NCI-H128 (cell line): ENCODE measurements at regions not wholly inside any gene's neighbourhood (a gene's known extent, or its start where the extent isn't known, plus 50 kb on each side); places are given as distances from the start of the nearest gene placed in this dataset.

Source experiments
- DNase-seq: peaks from one replicate; lab custom pipeline; 2025; ENCODE audit not compliant: unreplicated experiment; lab: John Stamatoyannopoulos, UW

DNA sequence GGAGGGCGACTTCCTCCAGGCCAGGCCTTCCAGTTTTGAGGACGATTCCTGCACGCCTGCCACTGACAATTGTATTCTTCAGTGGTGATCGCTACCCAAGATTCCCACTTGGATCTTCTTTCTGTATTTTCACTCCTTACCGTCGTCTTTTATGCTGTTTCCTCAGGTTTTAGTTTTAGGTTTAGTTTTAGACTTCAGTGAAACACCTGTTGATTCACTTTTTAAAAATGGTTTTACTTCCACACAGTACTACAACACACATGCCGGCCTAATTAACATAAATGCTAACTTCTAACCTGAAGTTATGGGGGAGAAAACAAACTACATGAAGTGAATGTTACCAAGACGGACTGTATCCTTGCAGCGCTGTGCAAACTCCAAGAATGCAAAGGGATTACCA is 530.6 kb upstream of the MGMT start:
- DNase-seq: no peak

DNA sequence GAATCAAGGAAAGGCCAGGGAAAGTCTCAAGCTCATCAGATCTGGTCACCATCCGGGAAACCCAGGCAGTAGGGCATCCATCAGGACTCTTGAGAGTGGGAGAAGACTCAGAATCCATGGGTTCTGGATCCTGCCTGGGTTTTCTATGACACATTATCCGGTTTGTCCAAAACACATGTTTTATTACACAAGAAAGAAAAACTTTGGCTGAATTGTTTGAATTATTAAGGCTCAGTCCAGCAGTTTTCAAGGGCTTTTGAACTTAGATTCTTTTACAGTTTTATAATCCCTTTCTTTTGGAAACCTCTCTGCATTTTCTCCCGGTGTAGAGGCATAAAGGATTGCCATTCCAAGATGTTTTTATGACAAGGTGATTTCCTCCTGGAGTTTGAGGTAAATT is 528.5 kb upstream of the MGMT start:
- no peak for DNase-seq

DNA sequence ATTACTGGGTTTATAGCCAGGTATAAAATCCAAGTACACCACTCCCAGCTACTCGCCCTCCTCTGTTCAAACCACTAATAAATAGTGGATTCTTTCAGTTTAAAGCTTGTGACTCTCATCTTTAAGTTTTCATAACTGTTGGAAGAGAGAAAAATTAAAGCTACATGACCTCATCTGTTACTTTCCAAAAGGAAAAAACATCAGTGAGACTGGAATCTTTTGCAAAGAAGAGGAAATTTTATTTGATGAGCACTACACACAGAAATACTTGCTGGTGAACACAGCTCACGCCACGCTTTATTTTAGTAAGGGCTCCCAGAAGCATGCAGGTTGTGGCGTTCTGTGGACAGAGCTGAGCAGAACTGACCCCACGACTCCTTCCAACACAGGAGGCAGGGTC is 527.0 kb upstream of the MGMT start:
- no peak for DNase-seq

DNA sequence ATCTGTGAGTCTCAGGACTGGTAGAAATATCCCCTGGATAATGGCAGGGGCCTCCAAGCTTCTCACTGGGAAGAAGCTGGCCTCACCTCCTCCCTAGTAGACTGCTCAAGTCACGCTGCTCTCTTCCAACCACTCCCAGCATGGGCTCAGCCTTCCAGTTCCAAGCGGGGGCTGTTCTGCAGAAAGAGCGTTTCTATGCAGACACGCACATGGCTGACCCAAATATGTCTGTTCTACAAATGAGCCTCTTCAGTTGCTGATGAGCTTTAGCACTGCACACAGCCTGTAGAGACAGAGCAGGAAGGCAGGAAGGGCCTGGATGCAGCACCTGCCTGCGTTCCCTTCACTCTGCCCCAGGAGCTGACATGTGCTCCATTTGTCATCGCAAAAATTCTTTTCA is 523.9 kb upstream of the MGMT start:
- DNase-seq: no peak

DNA sequence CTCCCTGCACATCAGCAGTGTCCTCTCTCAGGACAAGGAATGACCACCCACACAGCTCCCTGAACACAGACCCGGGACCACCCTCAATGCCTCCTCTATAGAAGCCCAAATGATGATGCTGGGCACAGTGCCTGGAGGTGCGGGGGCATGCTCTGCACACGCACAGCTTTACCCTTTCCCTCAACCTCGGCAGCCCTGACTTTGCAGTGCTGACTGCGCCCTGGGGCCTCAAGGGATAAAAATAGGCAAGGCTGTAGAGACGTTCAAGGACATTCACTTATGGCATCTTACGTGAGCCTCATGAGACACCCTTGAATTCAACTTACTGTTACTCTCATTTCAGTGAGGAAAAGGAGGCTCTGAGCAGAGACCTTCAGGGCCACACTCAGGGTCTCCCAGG is 521.6 kb upstream of the MGMT start:
- DNase-seq: no peak

DNA sequence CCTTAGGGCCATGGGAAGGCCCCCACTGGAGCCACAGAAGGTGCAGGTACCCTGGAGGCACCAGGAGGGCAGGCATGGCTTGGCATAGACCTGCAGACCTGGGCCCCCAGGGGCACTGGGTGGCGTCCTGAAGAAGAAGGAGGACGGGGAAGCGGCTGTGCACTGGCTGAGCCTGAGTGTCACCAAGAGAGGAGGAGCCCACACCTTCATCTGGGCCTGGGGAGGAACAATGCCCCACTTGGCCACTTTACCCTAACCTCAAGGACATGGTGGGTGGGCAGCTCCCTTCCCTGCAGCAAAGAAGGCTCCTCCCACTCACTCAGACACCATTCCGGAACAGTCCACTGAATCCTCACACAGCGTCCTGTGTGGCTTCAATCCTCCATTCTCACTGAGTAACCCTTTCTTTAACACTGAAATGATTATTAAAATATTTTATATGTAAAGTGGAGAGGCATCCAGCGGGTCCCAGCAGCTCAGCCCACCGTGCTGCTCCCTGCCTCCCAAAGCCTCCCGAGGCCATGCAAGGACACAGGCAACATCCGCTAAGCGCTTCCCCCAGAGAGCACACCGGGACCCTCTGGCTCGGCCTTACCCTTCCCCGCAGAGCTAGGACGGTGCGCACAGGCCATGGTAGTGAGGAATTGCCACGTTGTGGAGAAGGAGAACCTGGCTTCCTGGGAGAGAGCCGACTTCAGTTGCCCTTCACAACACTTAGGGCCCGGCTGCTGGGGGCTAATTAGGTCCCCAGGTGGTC is 516.7 kb upstream of the MGMT start:
- DNase-seq: no peak

DNA sequence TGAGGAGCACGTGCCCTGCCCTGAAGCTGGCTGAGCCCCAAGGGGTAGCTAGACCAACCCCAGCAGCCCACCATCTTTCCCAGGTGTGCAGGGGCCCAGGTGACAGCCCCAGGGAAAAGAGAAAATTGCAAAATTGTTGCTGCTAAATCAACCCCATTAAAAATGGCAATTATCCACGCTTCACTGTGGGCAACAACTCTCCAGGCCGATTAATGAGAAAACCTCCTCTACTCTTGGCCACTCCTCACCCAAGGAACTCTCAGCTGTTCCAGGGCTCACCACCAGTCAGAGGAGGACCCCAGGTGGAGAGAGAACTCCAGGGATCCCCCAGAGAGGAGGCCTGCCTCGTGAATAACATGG is 516.1 kb upstream of the MGMT start:
- no peak for DNase-seq

DNA sequence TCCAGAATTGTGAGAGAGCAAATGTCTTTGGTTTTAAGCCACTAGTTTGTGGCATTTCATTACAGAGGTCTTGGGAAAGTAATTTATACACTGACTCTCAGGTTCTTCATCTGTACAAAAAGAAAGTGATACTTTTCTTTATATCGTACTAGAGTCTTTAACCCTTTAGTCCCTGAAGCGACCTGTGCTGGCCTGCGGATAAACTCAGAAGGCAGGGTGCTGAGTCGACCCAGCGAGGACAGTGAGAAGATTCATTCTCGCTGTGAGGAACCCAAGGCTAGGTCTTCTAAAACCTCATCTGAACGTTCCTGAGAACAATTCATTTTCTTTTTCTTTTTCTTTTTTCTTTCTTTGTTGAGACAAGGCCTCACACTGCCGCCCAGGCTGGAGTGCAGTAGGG is 514.2 kb upstream of the MGMT start:
- no peak for DNase-seq

DNA sequence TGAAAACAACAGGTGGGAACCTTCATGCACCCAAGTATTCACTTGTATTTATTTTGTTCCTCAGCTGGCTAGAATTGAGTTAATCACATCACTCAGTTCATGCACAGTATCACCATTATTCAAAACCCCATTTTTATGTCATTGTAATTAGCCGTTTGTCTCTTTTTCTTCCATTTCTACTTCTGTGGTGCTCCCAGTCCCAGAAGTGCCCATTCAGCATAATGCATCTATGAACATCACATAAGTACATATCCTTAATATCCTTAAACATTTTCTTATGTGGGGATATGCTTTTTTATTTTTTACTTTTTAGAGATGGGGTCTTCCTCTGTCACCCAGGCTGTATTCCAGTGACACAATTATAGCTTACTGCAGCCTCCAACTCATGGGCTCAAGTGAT is 510.9 kb upstream of the MGMT start:
- no peak for DNase-seq

DNA sequence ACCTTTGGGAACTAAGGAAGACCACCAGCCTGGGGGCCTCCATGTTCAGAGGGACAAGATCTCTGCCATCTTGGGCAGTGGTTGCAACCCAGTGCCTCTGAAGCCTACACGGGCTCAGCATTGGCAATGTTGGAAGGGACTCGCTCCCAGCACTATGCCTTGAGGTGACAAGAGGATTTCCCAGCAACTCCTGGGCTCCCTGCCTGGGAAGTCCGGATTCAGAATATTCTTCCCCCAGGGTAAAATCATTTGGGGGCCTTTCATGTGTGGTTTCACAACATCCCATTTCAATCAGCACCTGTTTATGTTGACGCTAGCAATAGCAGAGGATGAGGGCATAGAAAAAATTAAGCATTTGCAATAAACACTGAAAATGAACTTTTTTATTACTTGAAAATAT is 509.8 kb upstream of the MGMT start:
- no peak for DNase-seq

DNA sequence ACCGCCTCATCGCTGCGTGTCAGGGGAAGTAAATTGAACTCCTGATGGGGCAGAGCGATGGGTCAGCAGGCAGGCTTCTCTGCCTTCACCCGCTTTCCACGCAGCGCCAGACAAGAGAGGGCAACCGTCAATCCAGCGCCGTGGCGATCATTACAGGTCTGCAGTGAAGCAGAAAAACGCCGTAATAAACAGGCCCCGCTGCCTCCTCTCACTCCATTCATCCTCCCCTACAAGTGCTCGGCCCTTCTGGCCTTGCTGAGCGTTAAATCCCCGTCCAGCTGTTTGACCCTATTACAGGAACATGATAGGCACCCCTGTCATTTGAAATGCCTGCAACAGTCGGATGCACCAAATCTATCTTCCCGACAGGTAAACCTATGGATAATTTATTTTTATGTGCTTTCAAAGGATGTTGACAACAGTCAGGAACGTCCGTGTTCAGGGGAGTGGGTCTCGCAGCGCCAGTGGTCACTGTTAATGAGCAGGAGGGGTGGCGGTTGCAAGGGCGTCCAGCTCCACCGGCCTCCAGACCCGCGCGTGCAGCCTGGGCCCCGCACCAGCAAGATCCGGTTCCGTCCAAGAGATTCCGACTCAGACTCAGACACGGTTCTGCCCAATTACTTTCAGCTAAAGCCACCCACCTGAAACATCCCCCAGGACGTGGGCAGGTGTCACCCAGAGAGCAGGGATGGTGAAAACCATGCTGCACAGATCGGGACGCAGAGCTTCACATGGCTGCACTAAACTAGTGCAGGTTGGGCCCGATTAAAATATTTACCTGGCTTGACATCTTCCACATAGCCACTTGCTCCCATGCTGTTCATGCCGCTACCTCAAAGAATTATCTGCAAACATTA is 508.0 kb upstream of the MGMT start:
- DNase-seq: no peak

DNA sequence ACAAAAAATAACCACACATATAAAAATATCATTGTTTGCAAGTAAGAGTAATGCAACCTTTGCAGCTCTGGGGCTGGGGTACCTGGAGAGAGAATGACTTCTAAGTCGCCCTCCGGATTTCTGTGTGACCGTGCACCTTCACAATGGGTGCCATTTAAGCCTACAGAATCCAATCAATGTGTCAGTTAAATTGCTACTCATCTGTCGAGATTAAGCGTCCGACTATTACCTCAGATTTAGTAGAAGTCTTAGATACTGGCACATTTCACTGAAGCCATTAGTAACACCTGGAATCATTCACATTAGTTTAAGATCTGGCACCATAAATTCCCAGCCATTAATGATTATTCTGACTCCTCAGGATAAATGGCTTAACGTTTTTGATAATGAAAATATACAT is 507.3 kb upstream of the MGMT start:
- no peak for DNase-seq

DNA sequence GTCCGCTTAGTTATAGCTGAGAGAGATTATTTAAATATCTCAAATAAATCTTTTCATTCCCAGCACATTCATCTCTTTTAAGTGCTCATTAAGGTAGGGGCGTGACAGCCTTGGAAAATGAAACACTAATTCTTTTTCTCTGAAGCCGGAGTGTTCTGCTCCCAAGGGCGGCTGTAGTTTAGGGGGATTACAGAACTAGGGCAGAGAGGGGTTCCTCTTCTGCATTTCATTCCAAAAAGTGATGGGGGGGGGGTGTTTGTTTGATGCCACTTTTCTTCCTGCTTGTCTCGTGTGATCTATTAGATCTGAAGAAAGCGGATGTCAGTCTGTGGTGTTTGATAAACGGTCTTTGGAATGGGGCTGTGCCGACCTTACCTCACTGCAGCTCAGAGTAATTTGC is 506.5 kb upstream of the MGMT start:
- DNase-seq: no peak

DNA sequence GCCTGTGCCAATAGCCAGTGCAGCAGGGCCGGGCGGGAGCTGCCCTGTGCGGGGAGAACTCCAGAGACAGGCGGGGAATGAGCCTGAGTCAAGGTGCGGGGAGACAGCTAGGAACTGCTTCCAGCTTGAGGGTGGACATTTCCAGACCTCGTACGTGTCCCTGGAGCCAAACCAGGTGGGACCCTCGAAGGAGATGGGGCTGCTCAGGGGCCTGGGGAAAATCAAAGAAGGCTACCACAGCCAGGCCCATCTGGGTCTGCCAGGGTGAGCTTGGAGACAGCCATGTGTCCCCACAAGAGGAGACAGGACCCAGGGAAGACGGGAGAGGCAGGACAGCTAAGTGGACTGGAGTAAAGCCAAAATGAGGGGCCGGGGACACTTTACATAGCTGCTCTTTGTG is 504.9 kb upstream of the MGMT start:
- no peak for DNase-seq

DNA sequence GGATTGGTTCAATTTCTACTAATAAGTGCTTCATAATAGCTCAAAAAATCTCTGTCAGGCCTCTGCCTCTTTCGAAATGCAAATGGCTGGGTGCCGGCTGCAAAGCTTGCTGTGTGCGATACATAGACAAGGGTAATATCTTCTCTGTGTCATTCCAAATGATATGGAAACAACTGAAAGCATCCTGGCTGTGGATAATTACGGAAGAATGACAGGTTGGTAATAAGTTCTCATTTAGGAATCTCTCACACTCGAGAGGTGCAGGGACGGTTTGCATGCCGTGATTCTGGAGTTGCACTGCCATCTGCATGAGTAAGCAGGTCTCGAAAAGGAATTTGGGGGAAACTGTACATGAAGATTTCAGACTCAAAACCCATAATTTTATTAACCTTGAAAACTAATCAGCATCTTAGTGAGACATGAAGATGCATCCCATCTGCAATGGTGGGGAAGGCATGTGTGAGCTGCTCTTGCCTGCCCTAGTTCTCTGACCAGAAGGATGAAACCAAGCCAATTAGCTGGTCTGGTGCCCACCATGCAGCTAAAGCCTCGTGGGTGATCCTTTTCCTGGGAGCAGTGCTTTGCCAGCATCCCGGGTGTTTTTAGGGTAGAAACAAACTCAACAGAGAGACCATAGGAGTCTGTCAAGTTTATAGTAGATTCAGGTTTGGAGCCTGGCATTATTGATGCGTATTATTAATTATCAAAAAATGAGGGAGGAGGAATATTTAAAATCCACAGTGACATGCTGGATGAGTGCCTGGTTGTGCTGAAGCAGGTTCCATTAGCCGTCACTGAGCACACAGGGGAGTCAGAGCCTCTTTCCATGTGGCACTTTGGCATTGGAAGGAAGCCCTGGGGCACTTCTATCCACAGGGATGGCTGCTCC is 503.6 kb upstream of the MGMT start:
- no peak for DNase-seq

DNA sequence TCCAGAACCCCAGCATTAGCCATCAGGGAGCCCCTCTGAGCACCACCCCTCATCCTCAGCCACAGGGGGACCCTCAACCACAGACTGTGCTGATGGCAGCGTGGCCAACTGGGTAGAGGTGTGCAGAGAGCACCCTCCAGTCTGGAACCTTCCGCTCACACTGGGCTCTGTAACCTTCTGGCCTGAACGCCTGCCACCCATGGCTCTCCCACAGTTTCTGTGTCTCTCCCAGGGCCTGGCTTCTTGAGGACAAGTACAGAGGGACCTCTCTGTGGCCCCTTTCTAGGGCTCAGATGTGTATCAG is 503.0 kb upstream of the MGMT start:
- DNase-seq: no peak

DNA sequence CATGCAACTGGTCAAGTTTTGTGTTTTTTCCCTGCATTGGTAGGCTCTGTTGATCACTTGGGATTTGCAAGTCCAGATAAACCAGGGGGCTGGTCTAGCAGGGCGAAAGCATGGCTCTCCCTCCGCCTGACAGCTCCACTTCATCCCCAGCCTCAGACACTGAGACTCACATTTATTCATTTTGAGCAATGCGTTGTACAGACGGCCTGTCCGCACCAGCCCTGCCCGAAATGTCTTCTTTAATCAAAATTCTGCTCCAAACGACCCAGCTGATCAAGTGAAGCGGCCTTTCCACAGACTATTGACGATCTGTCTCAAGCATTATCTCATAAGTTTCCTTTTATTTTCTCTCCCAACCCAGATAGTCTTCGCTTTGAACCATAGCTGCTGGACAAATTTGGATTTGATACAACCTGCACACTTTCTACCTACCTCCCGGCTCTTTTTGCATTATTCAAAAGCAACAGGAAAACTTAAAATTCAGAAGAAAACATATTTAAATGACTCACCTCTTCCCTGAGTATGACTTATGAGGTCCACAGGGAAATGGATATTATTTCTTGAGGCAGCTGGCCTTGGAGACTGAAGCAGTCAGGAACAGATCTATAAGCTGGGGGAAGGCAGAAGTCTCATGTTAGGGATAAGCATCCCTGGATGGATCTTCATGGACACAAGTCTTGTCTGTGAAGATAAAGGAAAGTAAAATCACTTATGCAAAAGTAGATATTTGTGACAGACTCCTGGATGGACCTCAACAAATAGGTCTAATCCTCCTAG is 498.9 kb upstream of the MGMT start:
- DNase-seq: no peak

DNA sequence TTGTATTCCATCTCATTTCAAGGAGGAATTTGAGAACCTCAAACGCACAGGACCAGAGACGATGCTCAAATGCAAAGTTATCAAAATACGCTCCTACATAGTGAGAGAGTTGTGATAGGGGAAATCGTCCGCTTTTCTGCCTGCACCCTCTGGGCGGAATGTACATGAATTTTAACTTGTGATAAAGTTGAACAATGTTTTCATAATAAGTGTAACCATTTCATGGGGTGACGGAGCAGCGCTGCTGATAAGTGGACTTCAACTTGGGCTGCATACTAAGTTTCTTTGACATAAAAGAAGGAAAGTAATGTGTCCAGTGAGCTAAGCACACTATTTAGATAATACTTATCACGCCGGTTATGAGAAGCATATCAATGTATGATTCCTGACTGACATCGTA is 497.5 kb upstream of the MGMT start:
- no peak for DNase-seq

DNA sequence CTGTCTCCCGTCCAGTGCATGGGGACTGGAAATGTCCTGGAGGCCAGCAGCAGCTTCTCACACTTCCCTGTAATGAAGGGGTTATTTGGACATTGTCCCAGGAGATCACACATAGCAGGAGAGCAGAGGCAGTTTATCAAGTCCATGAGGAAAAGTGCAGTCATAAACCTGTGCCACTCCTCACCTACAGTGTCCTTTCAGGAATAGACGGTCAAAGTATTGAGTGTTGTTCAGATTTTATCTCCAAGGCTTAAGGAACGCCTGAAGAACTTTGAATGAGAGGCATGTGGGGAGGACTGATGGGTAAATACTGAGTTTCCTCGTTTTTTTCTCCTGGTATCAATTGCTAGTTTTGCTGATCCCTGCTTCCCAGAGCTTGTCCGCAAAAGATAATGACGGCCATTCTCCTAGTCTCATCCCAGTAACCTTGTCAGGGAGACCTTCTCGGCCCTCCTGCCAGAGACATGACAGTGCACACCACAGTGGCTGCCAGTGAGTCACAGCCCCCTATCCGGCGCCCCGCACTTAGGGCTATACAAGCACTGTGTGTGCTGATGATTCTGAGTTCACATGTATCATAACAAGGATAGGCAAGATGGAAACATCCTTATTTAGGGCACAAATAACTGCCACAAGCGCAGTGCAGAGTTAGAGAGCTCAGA is 495.5 kb upstream of the MGMT start:
- no peak for DNase-seq

DNA sequence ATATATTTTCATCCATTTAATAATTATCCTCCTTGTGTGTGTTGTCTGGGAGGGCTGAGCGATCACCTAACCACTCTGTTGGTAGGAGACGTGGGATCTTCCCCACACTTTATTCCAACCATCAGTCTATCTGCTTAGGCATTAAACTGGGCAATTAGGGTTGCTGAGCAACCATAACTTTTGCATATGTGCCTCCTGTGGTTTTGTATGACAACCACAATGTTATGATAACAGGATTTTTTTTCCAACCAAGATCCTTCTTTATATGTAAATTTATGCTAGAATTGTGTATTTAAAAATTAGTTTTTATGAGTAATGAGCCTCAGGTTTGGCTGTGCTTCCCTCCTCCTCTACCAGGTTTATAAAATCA is 495.0 kb upstream of the MGMT start:
- DNase-seq: no peak

DNA sequence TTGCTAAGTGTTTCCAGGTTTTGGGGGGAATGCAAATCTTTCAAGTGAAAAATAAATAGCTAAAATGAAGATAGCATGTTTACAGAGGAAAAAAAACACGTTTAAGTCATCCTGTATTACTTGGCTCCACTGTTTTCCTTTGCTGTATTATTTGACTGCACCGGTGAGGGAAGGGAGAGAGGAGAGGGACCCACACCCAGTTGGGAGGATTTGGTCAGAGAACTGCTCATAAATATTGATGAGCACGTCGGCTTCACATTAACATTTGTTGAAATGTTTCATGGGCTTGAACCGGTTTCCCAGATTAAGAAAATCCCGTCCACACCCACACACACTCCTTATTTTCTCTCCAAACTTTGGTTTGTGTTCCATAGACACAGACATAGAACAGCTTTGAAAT is 493.8 kb upstream of the MGMT start:
- DNase-seq: no peak
